Body of pancreas (tissue), 4 donors: ENCODE measurements at regions not wholly inside any gene's neighbourhood (a gene's known extent, or its start where the extent isn't known, plus 50 kb on each side); places are given as distances from the start of the nearest gene placed in this dataset.

Experiments
- POLR2A ChIP-seq, 3 donors: fragments of 450-650 bp; IDR thresholded peaks; one replicate each; pipeline ENCODE4 v1.6.1; 2016; ENCODE audit warnings: antibody characterized with exemption in 3 of 3, mild to moderate bottlenecking in 2 of 3
- TF ChIP-seq, protein P1 (sequence below), 7 experiments: fragments of 450-650 bp in 4 of 7; fragments of 200-600 bp in 3 of 7; sonication (generic) in 3 of 7; IDR thresholded peaks; one replicate each; pipeline ENCODE4 v1.5.1; 2016 to 2019; ENCODE audit warnings: antibody characterized with exemption in 7 of 7

DNA sequence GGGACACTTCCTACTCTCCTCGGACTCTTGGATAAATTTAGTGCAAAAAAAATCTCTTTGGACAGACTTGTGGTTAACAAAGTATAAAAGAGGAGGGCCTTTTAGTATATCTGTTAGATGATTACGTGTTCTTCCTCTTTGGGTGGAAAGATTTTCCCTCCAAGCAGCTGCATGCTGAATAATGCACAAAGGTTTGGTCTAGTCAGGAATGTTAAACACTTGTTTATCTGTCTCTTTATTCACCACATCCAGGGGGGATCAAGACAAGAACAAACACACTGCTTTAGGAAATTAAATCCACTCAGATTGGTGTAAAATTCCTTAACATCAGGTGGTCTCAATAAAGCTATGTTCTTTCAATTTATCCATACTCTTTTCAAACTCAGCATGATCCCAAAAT, 260.9 kb upstream of the CHD6 start:
- TF ChIP-seq, protein P1, sequence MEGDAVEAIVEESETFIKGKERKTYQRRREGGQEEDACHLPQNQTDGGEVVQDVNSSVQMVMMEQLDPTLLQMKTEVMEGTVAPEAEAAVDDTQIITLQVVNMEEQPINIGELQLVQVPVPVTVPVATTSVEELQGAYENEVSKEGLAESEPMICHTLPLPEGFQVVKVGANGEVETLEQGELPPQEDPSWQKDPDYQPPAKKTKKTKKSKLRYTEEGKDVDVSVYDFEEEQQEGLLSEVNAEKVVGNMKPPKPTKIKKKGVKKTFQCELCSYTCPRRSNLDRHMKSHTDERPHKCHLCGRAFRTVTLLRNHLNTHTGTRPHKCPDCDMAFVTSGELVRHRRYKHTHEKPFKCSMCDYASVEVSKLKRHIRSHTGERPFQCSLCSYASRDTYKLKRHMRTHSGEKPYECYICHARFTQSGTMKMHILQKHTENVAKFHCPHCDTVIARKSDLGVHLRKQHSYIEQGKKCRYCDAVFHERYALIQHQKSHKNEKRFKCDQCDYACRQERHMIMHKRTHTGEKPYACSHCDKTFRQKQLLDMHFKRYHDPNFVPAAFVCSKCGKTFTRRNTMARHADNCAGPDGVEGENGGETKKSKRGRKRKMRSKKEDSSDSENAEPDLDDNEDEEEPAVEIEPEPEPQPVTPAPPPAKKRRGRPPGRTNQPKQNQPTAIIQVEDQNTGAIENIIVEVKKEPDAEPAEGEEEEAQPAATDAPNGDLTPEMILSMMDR (IDR thresholded peaks at IDR 0.05) = no peak
- no peak for TF ChIP-seq POLR2A (IDR thresholded peaks at IDR 0.05)
